NB4 (cell line): ENCODE measurements at regions not wholly inside any gene's neighbourhood (a gene's known extent, or its start where the extent isn't known, plus 50 kb on each side); places are given as distances from the start of the nearest gene placed in this dataset.

Source experiments
- DNase-seq: peaks from one replicate; pipeline ENCODE4 v3.0.0; 2010; ENCODE audit warnings: low read depth
- H3K4me3 ChIP-seq: one replicate; pipeline ENCODE4 v1.5.1; 2011; ENCODE audit warnings: mild to moderate bottlenecking, low read depth, low read length, moderate library complexity
- MAX ChIP-seq: IDR thresholded peaks from 2 replicates; pipeline ENCODE4 v1.6.1; 2011; ENCODE audit warnings: low read depth, low read length
- MYC ChIP-seq: IDR thresholded peaks from 2 replicates; pipeline ENCODE4 v1.6.1; 2011; ENCODE audit warnings: low read depth, low read length
- POLR2A ChIP-seq: IDR thresholded peaks from 2 replicates; pipeline ENCODE4 v1.6.1; 2011; ENCODE audit warnings: mild to moderate bottlenecking; ENCODE audit not compliant: insufficient read length; ENCODE audit errors: extremely low read depth
- TF ChIP-seq, protein P1 (sequence below): IDR thresholded peaks from one replicate; pipeline ENCODE4 v1.5.1; 2012; ENCODE audit warnings: low read depth, low read length

DNA sequence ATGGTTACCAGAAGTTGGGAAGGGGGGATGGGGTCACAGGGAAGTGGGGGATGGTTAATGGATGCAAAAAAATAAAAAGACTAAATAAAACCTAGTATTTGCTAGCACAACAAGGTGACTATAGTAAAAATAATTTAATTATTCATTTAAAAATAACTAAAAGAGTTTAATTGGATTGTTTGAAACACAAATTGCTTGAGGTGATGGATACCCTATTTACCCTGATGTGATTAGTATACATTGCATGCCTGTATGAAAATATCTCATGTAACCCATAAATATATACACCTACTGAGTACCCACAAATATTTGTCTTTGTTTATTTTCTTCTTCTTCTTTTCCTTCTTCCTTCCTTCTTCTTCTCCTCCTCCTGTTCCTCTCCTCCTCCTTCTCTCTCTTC, 57.8 kb upstream of the MACF1 start:
- no peak overlapping the region for H3K4me3 ChIP-seq
- DNase-seq, result no peak
- TF ChIP-seq MYC (no peak), MAX (no peak), POLR2A (no peak)
- TF ChIP-seq, protein P1, sequence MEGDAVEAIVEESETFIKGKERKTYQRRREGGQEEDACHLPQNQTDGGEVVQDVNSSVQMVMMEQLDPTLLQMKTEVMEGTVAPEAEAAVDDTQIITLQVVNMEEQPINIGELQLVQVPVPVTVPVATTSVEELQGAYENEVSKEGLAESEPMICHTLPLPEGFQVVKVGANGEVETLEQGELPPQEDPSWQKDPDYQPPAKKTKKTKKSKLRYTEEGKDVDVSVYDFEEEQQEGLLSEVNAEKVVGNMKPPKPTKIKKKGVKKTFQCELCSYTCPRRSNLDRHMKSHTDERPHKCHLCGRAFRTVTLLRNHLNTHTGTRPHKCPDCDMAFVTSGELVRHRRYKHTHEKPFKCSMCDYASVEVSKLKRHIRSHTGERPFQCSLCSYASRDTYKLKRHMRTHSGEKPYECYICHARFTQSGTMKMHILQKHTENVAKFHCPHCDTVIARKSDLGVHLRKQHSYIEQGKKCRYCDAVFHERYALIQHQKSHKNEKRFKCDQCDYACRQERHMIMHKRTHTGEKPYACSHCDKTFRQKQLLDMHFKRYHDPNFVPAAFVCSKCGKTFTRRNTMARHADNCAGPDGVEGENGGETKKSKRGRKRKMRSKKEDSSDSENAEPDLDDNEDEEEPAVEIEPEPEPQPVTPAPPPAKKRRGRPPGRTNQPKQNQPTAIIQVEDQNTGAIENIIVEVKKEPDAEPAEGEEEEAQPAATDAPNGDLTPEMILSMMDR, result no peak

DNA sequence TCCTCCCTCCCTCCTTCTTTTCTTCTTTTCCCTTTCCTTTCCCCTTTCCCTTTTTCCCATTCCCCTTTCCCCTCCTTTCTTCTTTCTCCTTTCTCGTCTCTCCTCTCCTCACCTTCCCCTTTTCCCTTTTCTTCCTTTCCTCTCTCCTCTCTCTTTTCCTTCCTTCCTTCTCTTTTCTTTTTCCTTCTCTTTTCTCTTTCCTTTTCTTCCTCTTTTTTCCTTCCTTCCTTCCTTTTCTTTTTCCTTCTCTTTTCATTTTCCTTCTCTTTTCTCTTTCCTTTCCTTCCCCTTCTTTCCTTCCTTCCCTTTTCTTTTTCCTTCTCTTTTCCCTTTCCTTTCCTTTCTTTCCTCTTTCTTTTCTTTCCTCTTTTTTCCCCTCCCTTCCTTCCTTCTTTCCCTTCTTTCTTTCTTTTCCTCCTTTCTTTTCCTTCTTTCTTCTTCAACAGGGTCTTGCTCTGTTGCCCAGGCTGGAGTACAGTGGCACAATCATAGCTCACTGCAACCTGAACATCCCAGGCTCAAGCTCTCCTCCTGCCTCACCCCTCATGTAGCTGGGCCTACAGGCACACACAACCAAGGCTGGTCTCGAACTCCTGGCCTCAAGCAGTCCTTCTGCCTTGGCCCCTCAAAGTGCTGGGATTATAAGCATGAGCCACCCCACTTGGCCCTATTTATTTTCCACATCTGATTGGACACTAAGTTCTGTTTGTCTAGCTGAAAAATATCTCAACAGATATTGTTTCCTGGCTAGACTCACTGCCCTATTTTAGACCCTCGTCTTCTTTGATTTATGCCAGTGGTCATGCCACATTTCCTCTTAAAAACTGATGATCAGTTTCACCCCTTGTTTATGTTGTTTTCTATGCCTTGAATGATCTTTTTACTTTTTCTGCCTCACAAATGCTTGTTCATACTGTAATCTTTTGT, 57.1 kb upstream of the MACF1 start:
- H3K4me3 ChIP-seq, result no peak overlapping the region
- no peak for DNase-seq
- TF ChIP-seq MAX (no peak), POLR2A (no peak), MYC (no peak)
- TF ChIP-seq, protein P1, result no peak

DNA sequence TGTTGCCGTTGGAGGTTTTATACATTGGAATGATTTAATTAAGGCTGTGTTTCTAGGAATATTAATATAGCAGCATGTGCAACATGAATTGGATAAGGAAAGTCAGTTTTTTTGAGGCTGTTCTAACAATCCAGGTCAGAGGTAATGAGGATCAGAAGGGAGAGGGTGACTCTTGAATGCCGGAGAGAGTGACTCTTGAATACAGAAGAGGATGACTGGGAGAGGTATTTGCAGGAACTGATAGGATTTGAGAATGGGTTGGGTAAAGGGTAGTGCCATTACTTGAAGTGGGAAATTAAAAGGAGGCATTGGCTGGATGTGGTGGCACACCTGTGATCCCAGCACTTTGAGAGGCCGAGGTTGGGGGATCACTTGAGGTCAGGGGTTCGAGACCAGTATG, 55.6 kb upstream of the MACF1 start:
- no peak for DNase-seq
- no peak overlapping the region for H3K4me3 ChIP-seq
- TF ChIP-seq, protein P1, result no peak
- TF ChIP-seq POLR2A (no peak), MAX (no peak), MYC (no peak)

DNA sequence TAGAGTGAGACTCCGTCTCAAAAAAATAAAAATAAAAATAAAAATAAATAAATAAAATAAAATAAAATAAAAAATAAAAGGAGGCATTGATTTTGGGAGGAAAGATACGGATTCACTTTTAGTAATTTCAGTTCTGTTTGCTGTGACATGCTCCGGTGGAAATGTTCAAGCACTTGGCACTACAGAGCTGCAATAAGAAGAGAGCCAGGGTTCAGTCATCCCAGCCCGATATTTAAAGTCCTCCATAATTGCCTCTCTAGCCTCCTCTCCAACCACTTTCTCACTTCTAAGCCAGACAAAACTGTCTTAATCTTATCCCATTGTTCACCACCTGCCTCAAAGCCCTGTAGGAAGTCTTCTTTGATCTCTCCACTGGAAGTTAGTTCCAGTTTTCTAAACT, 55.0 kb upstream of the MACF1 start:
- no peak for TF ChIP-seq MYC
- no peak for TF ChIP-seq POLR2A
- TF ChIP-seq, protein P1, result no peak
- no peak for TF ChIP-seq MAX
- no peak for DNase-seq

GRCh38 chr1:39150779-39151178, 53.7 kb upstream of the MACF1 start:
- DNase-seq, result no peak
- TF ChIP-seq MAX (no peak), MYC (no peak), POLR2A (no peak)
- TF ChIP-seq, protein P1, result no peak
- H3K4me3 ChIP-seq, result no peak overlapping the region

More for the DNA sequence above, 55.0 kb upstream of the MACF1 start:
- H3K4me3 ChIP-seq, result no peak overlapping the region

DNA sequence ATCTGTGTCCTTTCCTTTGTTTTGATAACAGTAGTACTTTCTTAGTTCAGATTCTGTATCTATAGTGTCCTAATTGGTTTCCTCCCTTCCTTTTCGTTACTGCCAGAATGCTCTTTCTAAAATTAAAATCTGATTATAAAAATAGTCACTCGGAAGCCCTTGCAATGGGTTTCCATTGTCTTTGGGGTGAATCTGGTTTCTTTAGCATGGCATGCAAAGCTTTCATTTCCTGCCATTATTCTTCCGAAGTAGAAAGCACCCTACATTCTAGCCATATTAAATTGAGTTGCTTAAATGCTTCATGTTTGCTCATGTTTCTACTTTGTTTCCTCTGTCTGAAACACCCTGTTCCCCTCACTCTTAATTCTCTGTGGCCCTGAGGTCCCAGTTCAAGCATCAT, 53.2 kb upstream of the MACF1 start:
- no peak for DNase-seq
- no peak for TF ChIP-seq MAX
- TF ChIP-seq, protein P1, result no peak
- no peak for TF ChIP-seq MYC
- no peak for TF ChIP-seq POLR2A
- no peak overlapping the region for H3K4me3 ChIP-seq
